ENCODE measurements at regions not wholly inside any gene's neighbourhood (a gene's known extent, or its start where the extent isn't known, plus 50 kb on each side); places are given as distances from the start of the nearest gene placed in this dataset.
"Not testable (repeated sequence)": the region's sequence is repeated elsewhere in the genome, so short reads cannot be mapped to it uniquely, and the experiment has no call there.

DNA sequence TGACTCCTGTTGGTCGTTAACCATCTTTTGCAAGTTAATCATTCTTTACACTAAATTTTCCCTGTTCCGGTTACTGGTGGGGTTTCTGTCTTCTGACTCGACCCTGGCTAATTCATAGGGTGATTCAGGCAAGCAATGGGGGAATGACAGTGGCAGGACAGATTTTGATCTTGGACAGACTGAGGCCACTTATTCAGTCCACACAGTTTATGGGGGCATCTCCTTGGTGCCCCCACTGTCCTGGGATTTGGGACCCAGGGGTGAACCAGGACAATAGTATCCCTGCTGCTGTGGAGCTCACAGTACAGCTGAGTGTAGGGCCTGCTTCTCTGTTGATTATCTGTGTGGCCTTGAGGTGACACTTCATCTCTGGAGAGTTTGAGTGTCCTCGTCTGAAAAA lies 540.4 kb downstream of the MATN1 start:
- DNase-seq (ENCODE audit: low read depth in 3 of 3, low spot score in 2 of 3) = no peak

DNA sequence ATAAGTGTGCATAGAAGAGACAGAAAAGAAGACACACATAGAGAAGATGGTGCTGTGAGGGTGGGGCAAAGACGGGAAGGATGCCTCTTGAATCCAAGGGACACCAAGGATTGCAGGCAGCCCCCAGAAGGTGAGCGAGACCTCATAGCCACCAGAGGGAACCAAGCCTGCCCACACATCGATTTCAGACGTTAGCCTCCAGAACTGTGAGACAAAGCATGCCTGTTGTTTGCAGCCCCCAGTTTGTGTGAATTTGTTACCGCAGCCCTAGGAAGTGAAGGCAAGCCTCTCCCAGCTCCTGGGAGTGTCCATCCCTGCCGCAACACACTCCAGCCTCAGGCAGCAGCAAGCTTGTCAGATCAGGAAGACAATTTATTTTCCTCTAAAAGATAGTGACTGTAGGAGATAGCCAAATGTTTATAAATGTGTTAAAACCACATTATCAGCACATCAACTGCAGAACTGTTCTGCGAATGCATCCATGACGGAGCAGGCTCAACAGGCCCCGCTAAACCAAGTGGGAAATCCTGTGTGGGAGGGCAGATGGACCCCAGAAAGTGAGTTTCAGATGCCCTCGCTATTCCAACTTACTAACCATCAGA lies 543.3 kb downstream of the MATN1 start:
- DNase-seq (ENCODE audit: low read depth in 3 of 3, low spot score in 2 of 3) = no peak

DNA sequence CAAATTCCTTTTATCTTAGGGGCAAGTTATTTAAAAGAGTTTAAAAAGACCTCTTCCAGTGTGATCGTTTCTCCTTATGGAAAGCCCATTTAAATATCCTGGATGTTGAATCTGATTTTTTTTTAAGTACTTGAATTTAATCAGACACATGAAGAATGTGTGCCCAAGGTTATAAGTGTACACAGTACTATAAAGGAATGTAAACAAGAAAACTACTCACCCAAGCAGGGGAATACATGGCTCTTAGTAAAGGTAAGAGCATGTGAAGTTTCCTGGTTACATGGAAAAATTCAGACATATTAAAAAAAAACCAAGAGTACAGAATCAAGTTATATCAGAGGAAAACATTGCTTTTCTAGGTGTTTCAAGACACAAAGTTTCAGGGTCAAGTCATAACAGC lies 546.9 kb downstream of the MATN1 start:
- DNase-seq (ENCODE audit: low read depth in 3 of 3, low spot score in 2 of 3) = no peak

DNA sequence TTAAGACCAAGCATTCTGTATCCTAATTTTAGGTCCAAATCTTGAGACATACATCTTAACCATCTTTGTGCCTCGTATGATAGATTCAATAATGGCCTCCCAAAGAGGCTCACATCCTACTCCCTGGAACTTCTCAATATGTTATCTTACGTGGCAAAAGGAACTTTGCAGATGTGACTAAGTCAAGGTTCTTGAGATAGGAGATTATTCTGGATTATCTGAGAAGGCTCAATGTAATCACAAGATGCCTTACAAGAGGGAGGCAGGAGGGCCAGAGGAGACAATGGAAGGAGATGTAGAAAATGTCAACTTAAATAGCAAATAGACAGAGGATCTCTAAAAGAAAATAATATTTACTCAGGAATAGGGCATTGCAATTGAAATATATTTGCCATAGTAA lies 548.9 kb downstream of the MATN1 start:
- no peak for DNase-seq (ENCODE audit: low read depth in 3 of 3, low spot score in 2 of 3)

DNA sequence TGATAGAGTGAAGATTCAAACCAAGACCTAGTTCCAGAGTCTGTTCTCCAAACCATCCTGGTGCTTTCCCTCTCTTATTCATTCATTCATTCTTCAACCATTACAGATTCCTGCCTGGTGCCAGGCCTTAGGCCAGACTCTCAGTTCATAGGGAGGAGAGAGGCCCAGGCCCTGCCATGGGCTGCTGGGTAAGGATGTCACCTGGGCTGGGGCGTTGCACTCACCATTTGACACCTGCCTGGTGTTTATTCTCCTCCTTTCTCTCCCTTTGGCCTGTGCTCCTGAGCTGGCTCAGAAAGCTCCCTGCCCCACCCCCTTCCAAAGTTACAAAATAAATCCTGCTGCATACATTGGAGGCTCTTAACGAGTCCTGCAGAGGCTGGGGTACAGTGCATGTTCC lies 549.8 kb downstream of the MATN1 start:
- DNase-seq (ENCODE audit: low read depth in 3 of 3, low spot score in 2 of 3) = no peak

DNA sequence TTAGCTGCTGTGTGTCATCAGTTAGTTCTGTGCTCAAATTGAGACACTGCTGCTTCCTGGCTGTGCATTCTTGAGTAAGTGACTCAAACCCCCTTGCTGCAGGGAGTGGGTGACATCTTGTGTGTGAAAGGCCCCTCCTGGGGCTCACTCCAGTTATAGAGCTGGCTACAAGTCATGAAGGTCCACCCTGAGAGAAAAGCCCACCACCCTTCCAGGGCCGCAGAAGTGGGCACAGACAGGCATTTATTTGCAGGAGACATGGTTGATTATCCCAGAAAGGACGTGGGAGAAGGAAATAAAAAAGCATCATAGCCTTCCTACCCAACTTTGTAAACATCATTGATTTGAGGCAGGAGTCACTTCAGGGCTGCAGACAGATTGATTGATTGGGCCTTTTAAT lies 550.6 kb downstream of the MATN1 start:
- no peak for DNase-seq (ENCODE audit: low read depth in 3 of 3, low spot score in 2 of 3)

DNA sequence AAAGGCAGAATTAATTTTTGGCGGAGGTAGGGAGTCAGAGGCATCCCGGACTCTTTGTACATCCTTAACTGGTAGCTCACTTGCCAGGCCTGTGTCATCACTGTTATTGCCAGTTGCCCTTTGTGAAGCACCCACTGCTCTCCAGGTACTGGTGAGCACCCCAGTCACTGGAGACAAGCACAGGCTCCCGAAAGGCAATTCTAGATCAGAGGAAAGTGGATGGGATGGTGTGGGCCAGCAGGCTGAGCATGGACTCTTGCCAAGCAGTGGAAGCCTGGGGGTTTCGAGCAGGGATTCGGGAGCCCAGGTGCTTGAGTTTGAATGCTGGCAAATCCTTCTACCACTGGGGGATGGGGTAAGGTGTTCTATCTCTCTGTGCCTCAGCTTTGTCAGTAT lies 551.1 kb downstream of the MATN1 start:
- no peak for DNase-seq (ENCODE audit: low read depth in 3 of 3, low spot score in 2 of 3)

DNA sequence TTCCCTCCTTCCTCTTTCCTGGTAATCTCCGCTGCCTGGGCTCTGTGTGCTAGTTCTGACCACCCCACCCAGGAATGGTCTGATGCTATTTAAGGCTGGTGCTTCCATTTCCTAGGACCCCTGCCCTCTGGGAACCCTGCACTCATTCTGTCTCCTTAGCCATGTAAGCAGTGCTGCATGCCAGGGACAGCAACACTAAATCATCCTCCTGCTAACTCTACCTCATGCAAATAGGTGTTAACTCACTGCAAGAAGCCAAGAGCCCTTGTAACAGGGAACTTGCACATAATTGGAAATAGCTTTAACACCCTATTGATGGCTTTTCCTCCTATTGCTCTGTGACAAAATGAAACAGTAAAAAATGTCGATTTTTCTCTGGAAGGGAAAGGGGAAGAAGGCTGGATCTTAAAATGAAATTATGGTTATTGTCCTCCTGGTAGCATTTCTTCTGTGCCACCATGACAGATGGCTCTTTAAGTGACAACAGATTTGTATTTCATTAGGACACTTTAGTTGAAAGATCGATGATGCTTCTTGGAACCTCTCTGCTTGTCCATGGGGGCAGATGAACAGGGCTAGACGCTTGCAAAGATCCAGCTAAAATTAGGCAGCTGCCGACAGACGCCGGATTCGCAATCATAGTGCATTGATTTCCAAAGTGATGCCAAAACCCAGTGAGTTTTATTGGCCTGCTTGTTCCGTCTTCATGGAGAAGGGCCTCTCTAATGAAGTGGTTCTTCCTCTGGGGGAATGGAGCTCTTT lies 551.7 kb downstream of the MATN1 start:
- DNase-seq (ENCODE audit: low read depth in 3 of 3, low spot score in 2 of 3) = no peak

DNA sequence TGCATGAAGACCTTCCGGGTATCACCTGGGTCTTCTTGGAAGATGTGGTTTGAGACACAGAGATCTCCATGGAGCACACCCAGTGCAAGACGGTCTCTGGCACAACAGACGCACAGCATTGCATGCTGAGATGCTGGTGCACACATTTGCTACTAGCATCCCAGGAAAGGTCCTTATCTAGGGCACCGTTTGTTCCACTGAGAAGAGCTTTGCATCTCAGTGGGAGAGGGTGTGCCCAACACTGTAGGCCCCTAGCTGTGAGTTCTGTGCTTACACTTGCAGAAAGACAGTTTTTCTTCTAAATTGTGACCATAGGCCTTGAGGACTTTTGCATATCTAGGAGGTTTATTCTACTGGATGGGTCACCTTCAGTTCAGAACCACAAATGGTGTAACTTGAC lies 554.1 kb downstream of the MATN1 start:
- no peak for DNase-seq (ENCODE audit: low read depth in 3 of 3, low spot score in 2 of 3)

DNA sequence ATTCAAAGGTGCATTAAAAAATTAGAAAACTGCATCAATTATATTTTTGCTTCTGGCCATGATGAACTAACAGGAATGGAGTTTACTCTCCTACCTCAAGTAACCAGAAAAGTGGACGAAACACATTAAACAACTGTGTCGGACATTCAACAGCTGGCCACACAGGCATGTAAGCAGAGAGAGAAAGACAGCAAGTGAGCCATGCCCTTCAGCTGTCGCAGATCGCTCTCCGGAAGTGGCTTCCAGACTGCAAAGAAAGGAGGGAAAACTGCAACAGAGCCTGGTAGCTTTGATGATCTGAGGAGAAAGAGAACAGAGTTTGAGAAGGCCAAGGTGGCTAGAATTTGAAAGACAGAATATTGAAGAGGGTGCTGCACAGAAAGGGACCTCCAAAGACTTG lies 557.2 kb downstream of the MATN1 start:
- DNase-seq (ENCODE audit: low read depth in 3 of 3, low spot score in 2 of 3) = peak; percentile 13 to 19 (median 14)

DNA sequence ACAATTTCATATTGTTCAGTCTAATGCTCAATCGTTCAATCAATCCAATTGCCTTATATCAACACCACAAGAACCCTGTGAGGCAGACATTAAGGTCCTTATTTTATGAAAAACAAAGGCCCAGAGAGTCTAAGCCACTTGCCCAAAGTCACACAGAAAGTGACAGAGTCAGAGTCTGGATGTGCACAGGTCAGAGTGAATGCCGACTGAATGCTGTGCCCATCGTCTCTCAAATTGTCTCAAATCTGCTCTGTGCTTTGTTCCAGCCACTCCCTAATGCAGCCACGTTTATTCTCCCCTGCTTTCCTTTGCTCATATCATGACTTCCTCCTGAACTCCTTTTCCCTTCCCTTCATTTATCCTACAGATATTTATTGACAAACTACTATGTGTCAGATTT lies 558.3 kb downstream of the MATN1 start:
- no peak for DNase-seq (ENCODE audit: low read depth in 3 of 3, low spot score in 2 of 3)

DNA sequence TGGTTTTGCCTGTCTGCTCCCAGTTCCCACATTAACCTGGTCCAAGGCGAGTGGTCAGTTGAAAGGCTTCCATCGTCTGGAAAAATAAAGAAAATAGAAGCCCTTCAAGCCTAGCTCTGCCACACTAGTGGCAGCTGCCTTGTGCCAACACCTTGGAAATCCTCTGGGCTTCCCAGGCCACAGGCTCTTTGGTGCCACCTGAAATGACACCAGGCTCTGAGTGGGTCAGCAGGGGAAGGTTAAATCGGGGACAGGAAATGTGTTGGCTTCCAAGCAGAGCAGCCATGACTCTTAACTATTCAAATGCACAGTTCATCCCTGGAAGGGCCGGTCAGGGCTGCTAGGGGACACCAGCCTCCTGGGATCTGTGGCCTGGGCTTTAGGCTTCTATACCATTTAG lies 558.7 kb downstream of the MATN1 start:
- no peak for DNase-seq (ENCODE audit: low read depth in 3 of 3, low spot score in 2 of 3)

DNA sequence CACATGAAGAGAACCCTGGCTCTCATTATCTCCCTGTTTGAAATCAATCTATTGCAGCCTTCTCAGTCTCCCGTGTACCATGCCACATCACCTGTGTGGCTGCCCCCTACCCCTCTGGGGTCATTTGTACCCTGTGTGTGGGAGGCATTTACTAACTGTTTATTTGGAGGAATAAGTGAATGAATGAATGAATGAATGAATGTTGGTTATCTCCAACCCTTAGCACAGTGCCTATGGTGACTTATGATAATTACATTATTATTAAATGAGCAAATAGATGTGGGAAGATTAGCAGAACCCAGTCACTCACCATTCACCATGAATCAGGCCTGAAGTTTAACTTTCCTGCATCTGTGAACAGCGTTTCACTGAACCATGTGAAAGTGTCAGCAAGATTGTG lies 560.8 kb downstream of the MATN1 start:
- no peak for DNase-seq (ENCODE audit: low read depth in 3 of 3, low spot score in 2 of 3)

DNA sequence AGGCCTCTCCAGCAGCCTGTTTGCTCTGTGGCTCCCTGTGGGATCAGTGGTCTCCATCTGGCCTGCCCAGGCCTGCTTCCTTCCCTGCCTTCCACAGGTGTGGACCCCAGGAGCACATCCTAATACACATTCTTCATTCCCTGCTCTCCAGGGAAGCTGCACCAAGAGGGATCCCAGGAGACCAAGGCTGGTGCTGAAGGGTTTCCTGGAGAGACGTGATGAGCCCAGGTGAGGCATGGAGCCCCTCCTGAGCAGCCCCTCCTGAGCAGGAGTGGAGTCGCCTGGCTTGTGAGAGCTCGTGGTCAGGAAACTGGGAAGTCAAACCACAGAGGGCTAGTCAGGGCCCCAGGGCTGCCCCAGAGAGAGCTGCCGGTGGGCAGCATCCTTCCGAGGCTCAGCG lies 561.4 kb downstream of the MATN1 start:
- no peak for DNase-seq (ENCODE audit: low read depth in 3 of 3, low spot score in 2 of 3)

DNA sequence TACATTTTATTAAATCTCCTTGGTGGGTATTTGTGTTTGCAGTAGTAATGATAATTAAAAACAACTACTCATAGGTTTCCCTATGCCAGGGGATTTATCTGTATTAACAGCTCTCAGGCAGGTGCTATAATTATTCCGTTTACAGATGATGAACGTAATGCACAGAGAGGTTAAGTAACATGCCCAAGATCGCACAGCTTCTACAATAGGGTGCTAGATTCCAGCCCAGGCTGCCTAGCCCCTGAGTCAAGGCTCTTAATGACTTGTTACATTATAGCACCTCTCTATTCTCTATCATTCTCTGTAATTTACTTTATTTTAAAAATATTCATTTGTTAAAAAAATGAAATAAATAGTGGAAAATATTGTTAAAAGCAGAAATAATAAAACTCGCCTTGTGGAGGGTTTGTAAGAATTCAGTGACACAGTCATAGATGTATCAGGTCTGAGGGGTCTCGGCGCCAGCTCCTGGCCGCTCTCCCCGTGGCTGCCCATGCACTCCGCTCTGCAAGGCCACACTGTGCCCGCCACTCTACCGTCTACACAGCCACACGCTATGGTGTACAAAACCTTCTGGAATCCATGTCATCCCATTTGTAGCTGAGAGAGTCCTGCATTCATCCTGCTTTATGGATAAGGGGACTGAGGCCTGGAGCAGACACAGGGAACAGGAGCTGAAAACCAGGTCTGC lies 562.2 kb downstream of the MATN1 start:
- DNase-seq (ENCODE audit: low read depth in 3 of 3, low spot score in 2 of 3) = no peak

DNA sequence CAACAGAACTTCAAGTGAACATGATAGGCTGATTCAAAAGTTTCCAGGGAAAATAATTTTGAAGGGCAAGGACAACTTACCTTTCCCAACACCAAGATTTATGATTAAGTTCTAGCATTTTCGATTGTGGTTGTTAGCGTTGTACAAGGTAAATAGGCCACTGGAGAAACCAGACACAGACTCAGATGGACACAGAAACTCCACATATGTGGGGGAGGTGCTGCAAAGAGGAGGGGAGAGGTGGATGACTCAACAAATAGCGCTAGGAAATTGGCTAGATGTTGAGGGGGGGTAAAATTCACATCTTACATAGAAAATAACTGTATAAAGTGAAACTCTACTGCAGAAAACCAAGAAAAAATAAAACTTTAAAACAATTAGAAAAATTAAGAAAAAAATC lies 564.4 kb downstream of the MATN1 start:
- no peak for DNase-seq (ENCODE audit: low read depth in 3 of 3, low spot score in 2 of 3)

DNA sequence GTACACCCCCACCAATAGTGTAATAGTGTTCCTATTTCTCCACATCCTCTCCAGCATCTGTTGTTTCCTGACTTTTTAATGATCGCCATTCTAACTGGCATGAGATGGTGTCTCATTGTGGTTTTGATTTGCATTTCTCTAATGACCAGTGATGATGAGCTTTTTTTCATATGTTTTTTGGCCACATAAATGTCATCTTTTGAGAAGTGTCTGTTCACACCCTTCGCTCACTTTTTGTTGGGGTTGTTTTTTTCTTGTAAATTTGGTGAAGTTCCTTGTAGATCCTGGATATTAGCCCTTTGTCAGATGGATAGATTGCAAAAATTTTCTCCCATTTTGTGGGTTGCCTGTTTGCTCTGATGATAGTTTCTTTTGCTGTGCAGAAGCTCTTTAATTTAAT lies 567.7 kb downstream of the MATN1 start:
- DNase-seq (ENCODE audit: low read depth in 3 of 3, low spot score in 2 of 3) = not testable (repeated sequence)

DNA sequence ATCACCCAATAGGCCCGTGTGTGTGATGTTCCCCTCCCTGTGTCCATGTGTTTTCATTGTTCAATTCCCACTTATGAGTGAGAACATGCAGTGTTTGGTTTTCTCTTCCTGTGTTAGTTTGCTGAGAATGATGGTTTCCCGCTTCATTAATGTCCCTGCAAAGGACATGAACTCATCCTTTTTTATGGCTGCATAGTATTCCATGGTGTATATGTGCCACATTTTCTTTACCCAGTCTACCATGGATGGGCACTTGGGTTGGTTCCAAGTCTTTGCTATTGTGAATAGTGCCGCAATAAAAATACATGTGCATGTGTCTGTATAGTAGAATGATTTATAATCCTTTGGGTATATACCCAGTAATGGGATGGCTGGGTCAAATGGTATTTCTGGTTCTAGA lies 568.1 kb downstream of the MATN1 start:
- DNase-seq (ENCODE audit: low read depth in 3 of 3, low spot score in 2 of 3) = not testable (repeated sequence)

DNA sequence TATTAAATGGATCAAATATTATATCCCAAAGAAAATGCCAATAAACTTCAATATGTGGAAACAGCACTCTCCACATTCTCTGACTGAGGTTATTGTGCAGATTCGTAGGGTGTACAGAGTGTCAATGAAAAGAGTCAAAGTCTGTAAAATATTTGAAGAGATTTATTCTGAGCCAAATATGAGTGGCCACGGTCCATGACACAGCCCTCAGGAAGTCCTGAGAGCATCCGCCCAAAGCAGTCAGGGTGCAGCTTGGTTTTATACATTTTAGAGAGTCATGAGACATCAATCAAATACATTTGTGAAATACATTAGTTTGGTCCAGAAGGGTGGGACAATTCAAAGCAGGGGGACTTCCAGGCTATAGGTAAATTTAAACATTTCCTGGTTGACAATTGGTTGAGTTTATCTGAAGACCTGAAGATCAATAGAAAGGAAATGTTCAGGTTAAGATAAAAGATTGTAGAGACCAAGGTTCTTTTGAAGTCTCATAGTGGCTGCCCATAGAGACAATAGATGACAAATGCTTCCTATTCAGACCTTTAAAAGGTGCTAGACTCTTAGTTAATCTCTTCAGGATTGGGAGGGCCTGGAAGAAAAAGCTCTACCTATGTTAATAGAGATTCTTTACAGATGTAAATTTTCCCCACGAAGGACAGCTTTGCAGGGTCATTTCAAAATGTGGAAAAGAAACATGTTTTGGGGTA lies 569.5 kb downstream of the MATN1 start:
- no peak for DNase-seq (ENCODE audit: low read depth in 3 of 3, low spot score in 2 of 3)

DNA sequence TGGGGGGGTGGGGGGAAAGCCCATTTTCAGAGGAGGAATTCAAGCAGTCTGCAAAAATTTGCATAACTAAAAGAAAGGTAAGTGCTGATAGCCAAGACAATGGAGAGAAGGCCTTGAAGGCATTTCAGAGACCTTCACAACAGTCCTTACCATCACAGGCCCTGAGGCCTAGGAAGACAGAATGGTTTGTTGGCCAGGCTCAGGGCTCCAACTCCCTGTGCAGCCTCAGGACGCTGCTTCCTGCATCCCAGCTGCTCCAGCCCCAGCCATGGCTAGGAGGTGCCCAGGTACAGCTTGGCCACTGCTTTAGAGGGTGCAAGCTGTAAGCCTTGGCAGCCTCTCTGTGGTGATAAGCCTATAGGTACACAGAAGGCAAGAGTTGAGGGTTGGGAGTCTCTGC lies 571.6 kb downstream of the MATN1 start:
- no peak for DNase-seq (ENCODE audit: low read depth in 3 of 3, low spot score in 2 of 3)

DNA sequence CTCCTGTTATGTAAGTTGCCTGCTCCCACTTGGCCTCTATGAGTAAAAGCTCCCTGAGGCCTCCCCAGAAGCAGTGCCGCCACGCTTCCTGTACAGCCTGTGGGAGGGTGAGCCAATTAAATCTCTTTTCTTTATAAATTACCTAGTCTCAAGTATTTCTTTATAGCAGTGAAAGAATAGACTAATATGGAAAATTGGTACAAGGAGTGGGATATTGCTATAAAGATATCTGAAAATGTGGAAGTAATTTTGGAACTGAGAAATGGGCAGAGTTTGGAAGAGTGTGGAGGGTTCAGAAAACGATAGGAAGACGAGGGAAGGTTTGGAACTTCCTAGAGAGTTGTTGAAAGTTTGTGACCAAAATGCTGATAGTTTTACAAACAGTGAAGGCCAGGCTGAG lies 572.3 kb downstream of the MATN1 start:
- DNase-seq (ENCODE audit: low read depth in 3 of 3, low spot score in 2 of 3) = no peak

DNA sequence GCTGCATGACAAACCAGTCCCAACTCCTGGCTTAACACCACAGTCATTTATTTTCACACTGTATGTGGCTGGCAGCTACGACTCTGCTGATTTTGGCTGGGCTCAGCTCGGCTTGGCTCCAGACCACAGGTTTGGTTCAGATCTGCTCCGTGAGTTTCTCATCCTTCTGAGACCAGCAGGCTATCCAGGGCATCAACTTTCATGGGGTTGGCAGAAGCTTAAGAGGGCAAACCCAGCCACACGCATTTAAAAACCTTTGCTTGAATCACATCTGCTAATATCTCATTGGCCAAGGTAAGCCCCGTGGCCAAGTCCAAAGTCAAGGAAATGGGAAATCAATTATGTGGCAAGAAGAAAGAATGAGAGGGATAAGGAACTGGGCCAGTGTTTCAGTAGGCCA lies 574.2 kb downstream of the MATN1 start:
- no peak for DNase-seq (ENCODE audit: low read depth in 3 of 3, low spot score in 2 of 3)
